GM18873 (cell line): ENCODE measurements at regions not wholly inside any gene's neighbourhood (a gene's known extent, or its start where the extent isn't known, plus 50 kb on each side); places are given as distances from the start of the nearest gene placed in this dataset.

Experiments
- ATAC-seq: cut with Tn5 transposase; IDR thresholded peaks from one replicate; pipeline ENCODE4 v1.9.1; 2021; ENCODE audit warnings: mild to moderate bottlenecking, moderate library complexity, moderate number of reproducible peaks; ENCODE audit not compliant: unreplicated experiment, low FRiP score

- ATAC-seq, result no peak
These were observed 53.1 kb upstream of the SNX9 start for GRCh38 chr6:157769776-157770426.

DNA sequence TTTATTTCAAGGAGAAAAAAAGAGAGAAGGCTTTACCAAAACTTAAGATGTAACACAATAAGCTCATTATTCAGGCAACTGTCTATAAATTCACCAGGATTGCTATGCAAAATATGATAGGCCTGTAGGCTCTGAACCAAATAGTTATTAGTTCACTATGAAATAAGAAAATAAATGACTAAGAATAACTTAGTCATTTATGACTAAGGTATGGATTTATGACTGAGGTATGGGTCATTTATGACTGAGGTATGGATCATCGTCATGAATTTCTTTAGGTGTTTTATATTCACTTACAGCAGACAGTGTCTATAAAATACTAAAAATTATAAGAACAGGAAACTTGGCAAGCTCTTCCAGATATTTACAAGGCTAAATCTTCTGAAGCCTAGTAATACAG is 52.1 kb upstream of the SNX9 start:
- no peak for ATAC-seq

GRCh38 chr6:157772820-157773219 is 50.2 kb upstream of the SNX9 start:
- ATAC-seq, result no peak
